GM12874 (cell line): ENCODE measurements at regions not wholly inside any gene's neighbourhood (a gene's known extent, or its start where the extent isn't known, plus 50 kb on each side); places are given as distances from the start of the nearest gene placed in this dataset.
A peak's percentile ranks its signal among the peaks of the same experiment; 100 is the strongest.

Source experiments
- CTCF ChIP-seq: IDR thresholded peaks from 2 replicates; pipeline ENCODE4 v1.5.1; 2011; ENCODE audit warnings: low read depth, mild to moderate bottlenecking, control low read depth, low read length, moderate library complexity; ENCODE audit not compliant: insufficient read depth

- no peak for TF ChIP-seq CTCF
Measured at GRCh38 chr2:105458076-105458475, 59.2 kb upstream of the FHL2 start.

- TF ChIP-seq CTCF, result no peak
Measured at GRCh38 chr2:105455488-105456003, 56.7 kb upstream of the FHL2 start.

DNA sequence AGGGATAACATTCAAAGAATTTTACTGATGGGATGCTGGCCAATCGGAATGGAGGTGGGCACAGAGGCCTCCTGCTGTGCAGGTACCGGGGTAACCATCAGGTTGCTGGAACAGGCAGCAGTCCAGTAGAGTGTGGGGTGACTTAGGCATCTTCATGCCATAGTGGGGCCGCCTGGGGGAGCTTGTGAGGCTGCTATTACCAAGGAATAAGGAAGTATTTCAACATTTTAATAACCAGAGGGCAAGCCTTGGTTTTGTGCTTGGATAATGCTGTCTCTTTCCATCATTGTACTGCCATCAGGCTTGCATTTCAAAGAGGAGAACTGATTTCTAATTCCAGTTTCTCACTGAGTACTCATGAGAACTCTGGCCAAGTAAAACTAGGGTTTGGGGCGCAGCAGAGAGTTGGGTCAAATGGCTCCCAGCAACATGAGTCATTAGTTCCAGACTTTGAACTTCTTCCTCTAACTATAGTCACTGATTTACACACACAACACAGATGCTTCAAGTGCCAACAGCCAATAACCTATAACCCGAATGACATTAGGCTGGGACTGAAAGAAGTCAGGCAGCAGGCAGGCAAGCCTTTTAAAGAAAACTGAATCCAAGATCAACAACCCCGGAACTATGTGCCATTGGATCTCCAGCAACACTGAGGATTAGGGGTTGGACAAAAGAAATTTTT is 56.1 kb upstream of the FHL2 start:
- peak; percentile 48 for TF ChIP-seq CTCF

DNA sequence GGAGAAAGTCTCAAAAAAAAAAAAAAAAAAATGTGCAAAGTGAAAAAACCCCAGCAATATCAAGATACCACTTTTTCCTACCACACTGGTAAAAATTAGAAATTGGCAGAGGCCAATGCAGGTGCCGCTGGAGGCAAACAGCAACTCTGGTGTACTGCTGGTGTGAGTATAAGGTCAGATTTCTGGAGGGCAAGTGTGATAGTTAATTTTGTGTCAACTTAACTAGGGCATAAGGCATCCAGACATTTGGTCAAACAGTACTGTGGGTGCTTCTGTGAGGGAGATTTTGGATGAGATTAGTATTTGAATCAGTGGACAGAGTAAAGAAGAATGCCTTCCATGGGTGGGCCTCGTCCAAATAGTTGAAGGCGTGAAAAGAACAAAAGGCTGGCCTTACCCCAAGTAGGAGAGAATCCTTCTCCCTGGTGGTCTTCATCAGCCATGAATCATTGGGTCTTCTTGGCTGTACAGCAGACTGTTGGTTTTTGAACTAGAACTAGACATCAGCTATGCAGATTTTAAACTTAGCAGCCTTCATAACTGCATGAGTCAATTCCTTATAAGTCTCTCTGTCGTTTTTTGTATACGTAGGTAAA is 52.8 kb upstream of the FHL2 start:
- TF ChIP-seq CTCF, result no peak

- TF ChIP-seq CTCF, result no peak
Measured at GRCh38 chr2:105450471-105450870, 51.6 kb upstream of the FHL2 start.

DNA sequence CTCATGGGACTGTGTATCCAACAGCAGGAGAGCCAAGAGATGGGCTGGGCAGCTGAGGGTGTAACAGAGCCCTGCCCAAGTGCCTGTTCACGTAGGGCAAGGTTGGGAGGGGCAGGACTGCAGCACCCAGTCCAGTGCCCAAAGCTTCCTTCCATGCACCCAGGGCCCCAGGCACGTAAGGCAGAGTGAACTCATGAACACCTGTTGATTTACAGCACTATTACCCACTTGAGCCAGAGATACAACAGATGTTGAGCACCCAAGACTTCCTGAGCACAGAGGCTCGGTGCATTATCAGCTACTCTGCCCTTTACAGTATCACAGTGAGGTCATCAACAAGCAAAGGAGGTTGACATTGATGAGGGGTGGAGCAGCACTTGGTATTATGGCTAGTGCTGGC is 50.2 kb upstream of the FHL2 start:
- no peak for TF ChIP-seq CTCF
